NCI-H524 treated with DMSO at 0.1 percent for 48 hours (cell line): ENCODE measurements at regions not wholly inside any gene's neighbourhood (a gene's known extent, or its start where the extent isn't known, plus 50 kb on each side); places are given as distances from the start of the nearest gene placed in this dataset.

Source experiments
- DNase-seq: peaks from one replicate; lab custom pipeline; 2025; lab: John Stamatoyannopoulos, UW

DNA sequence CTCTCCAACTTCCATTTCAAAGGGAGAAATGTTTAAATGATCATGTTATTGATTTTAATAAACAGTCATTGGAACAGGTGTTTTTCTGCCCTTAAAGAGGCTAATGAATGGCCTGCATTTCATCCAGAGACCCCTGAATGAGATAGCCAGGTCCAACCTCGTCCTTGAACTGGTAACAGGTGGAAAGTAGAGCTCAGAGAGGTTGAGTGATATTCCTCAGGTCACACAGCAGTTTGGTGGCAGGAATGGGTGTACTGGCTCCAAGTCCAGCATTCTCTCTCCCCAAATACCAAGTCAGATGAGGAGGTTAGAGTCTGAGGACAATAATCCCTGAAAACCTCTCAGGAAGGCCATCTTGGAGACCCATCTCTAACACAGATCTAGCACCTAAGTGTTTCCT is 81.7 kb upstream of the ANO1 start:
- no peak for DNase-seq

DNA sequence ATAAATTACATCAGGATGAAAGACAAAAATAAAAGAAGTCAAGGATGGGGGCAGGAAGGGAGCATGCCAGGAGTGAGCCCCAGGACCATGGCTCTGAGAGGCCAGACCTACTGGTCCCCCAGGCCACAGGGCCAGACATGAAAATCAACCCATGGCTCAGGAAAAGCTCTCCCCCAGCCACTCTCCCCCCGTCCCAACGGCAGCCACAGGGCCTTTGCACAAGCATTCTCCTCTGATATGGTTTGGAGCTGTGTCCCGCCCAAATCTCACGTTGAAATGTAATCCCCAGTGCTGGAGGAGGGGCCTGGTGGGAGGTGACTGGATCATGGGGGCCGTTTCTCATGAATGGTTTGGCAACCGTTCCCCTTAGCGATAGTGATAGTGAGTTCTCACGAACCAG is 80.8 kb upstream of the ANO1 start:
- no peak for DNase-seq

DNA sequence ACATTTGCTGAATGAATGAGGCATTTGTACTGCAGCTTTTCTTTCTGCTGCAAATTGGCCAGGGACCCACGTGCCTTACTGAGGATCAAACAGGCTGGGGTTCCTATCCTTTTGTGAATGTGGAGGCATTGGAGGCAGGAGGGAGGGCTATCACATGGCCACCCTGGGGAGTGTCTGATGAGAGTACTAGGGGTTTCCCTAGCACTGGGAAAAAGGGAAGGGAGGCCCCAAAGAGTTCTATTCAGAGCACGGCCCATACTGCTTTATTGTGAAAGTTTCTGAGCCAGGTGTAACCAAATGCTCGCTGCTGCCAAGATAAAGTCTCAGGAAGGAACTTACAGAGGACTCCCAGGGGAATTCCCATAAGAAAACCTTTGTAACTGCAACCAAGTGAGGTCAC is 78.4 kb upstream of the ANO1 start:
- DNase-seq = no peak

DNA sequence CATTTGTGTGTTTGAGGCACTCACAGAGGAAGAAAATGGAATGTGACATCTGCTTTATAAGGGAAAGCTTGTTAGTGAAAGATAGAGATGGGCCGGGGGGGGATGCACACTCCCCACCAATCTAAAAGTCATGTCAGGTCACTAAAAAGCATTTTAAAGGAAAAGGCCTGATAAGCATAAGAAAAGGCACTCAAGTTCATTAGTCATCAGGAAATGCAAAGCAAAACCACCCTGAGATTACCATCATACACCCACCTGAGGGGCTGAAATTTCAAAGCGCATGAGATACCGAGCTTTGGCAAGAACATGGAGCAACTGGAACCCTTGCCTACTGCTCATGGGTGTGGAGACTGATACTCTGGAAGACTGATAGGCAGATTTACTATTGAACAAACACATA is 77.9 kb upstream of the ANO1 start:
- DNase-seq = no peak

DNA sequence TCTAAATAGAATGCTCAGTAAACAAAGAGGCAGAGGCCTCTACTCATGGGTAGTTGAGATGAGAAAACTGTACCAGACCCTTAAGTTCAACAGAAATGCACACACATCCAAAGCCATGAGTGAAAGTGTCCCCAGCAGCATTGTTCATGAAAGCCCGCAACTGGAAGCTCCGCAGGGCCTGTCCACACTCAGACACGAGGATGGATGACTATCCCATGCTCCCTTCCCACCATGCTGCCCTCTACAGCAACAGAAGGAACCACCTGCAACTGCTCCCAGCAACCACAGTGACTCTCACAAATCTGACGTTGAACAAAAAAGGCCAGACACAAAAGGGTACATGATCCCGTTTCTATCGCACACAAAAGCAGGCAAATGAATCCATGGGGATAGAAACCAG is 76.9 kb upstream of the ANO1 start:
- DNase-seq = no peak

DNA sequence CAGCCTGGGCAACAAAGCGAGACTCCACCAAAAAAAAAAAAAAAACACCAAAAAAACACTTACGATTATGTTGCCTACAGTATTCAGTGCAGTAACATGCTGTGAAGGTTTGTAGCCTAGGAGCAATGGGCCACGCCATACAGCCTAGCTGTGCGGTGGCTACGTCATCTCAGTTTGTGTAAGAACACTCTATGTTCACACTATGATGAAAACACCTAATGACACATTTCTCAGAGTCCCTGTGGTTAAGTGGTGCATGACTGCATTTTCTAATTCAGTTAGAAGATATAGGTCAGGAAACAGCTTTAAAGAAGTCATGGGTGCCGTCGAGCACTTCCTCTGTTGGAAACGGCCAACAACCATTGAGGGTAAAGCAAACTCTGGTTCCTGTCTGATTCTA is 75.7 kb upstream of the ANO1 start:
- no peak for DNase-seq

DNA sequence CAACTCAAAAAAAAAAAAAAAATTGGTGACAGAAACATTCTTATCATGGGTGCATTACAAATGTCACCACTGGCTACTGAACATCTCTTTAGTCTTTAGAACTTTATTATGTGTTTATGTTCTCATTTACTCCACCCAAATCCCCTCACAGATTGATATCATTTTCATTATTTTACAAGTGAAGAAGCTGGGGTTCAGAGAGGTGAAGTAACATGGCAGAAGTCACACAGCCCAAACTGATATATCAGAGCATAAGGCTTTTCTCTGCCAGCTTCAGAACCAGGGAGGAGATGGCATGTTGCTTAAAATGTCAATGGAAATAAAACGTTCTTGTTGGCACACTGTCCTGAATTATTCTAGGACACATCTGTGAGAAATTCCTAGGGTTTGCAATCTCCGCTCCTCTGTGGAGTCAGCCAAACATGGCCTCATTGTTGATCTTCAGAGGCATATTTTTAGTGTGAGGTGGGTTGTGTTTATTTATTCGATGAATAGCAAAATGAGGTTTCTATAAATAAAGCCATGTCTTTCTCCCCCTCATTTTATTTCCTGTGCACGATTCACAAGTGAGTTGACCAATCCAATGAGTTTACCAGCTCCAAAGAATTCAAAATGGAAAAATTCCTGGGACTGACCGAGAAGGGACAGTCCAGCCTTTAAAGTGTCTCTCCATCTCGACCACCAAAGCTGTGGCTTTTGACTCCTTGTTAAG is 72.9 kb upstream of the ANO1 start:
- DNase-seq = no peak

DNA sequence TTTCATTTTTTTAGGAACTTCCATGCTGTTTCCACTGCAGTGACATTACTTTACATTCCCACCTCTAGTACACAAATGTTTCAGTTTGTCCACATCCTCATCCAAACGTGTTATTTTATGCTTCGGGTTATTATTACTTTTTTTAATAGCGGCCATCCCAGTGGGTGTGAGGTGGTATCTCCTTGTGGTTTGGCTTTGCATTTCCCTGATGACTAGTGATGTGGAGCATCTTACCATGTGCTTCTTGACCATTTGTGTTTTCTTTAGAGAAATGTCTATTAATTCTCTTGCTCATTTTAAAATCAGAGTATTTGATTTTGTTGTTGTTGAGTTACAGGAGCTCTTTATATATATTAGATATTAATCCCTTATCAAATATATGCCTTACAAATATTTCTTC is 70.3 kb upstream of the ANO1 start:
- DNase-seq = no peak

DNA sequence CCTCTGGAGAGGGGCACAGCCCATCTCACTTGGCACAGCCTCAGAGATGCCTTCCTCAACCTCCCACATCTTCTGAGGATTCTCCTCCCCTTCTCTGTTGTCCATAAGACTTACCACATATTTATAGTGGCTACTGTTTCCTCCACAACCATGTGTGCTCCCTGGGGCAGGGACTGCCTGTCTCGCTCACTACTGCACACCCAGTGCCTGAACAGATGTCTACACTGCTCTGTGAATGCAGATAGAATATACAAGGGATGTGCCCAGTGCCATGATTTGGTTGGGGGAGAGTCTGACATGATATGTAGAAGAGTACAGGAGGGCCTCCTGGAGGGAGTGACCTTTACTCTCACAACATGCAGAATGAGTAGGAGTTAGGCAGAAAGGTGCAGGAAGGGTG is 67.3 kb upstream of the ANO1 start:
- DNase-seq = no peak

DNA sequence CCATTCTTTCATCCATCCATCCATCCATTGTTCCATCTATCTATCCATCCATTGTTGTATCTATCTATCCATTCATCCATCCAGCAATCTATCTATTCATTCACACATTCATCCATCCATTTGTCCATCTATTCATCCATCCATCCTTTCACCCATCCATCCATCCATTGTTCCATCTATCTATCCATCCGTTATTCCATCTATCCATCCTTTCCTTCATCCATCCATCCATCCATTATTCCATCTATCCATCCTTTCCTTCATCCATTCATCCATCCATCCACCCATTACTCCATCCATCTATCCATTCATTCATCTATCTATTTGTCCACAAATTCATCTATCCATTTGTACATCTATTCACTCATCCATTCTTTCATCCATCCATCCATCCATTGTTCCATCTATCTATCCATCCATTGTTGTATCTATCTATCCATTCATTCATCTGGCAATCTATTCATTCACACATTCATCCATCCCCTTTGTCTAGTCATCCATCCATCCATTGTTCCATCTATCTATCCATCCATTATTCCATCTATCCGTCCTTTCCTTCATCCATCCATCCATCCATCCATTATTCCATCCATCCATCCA is 65.9 kb upstream of the ANO1 start:
- DNase-seq = no peak

DNA sequence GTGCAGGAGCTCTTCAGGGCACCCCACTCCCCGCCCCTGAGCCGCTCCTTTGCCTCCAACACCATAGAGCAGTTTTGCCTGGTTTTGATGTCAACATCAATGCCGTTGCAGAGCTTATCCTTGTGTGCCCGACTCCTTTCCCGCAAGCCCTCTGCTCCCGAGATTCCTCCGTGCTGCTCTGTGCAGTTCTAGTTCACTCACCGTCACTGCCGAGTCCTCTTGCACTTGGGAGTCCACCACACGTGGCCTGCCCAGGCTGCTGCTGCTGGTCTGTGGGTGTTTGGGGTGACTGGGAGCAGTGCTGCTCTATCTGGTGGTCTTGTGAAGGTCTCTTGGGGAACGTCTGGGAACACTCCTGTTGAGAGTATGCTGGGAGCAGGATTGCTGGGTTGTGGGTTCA is 63.8 kb upstream of the ANO1 start:
- DNase-seq = no peak

DNA sequence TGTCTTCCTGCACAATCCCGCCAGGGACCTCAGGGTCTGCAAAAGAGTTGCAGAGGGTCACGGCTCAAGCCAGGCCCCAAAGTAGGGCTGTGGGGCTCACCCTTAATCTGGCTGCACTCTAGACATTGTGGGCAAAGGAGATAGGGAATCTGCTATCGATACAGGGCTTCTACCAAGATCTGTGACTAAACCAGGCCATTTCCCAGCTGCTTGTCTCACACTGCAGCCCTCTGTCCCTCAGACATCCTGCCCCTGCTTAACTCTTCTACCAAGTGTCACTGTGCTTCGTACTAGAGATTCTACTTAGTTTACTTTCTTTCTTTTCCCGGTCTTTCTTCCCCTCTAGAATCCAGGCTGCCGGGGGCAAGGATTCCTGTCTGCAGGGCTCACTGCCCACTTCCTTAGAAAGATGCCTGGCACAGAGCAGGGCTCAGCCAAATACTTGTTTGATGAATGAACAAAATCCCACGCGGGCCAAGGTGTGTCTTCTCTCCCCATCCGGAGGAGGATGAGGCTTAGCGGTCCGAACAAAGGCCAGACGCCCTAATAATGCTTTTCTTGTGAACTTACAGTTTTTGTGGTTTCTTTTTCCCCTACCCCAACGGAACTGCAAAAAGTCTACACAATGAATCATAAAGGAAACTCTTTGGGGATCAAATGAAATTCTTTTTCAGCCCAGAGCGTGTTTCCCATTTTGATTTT is 61.3 kb upstream of the ANO1 start:
- no peak for DNase-seq

DNA sequence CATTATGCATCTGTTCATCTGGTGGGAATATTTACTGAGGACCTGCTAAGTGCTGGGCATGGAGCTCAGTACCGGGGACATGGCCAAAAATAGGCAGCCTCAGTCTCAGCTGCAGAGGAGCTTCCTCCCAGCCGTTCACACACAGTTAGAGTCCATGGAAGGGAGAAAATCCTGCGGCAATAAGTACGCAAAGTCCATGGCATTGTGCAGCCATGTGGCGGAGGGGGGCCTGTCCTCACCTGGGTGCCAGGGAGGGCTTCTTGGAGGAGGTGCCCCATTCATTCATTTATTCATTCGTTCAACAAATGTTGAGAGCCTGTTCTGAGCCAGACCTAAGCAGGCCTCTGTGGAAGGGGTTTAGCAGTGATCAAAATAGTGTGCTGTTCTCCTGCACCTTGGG is 59.3 kb upstream of the ANO1 start:
- DNase-seq = no peak

DNA sequence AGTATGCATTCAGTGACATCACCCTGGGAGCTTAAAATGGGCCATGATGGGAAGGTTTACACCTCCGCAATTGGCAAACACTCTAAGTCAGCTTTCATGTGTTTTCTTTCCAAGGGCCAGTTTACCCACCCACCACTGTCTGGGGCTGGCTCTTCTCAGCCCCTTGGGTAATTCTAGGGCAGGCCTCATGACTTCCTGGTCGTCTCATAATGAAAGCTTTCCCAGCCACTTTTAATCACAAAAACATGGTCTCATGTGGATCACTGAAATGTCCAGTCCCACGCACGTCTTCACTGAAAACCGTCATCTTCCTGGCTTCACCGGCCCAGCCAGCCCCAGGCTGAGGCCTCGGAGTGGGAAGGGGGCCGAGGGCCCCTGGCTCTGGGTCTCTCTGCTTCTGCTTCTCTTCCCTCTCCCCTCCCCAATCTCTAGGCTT is 58.5 kb upstream of the ANO1 start:
- no peak for DNase-seq

DNA sequence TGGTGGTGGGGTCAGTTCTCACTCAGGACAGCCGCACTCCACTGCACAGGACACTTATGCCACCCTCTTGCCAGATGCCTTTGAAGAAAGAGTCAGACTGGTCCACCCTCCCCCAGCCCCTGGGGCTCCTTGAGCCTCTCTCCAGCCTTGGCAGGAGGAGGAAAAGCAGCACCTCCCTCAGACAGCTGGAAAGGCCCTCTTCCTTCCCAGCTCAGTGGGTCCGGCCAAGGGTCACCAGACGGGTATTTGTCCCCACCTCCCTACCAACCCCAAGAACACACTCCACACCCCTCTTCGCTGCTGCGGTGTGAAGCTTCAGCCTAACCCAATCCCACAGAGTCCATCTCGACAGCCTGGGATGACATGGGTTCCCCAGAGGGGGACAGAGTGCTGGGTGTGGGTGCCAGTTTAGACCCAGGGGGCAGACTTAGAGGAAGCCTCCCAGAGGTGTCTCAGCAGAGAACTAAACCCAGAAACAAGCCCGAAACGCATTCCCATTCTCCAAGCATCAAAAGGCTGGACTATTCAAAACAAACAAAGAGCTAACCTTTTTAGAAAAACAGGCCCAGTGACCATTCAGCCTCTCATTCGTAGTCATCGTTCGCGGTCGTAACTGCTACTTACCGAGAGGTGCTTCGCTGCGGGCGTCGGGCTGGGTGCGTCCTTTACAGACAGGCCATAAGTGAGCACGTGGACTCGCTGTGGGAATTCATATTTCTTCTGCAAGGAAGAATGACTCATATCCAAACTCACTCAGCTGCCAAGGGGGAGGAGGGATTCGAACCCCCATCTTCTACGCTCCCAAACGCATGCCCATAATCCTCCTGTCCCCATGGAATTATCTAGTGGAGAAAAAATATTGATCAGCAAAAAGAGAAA is 57.5 kb upstream of the ANO1 start:
- no peak for DNase-seq

DNA sequence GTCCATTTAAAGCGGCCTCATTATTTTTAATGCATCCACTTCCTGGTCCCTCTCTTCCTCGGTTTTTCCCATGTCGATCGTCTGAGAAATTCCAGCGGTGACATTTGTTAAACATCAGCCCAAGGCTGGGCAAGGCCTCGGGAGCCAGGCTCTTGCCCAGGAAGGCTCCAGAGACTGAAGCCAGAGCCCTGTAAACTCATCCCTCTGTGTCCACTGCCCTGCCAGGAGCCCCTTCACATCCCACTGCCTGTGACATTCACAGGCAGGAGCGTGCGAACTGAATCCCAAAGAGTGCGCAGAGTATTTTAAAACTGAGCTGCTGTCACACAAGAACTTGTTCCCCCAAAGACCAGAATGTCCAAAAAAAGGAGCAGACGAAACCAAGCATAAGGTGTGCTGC is 56.5 kb upstream of the ANO1 start:
- no peak for DNase-seq

DNA sequence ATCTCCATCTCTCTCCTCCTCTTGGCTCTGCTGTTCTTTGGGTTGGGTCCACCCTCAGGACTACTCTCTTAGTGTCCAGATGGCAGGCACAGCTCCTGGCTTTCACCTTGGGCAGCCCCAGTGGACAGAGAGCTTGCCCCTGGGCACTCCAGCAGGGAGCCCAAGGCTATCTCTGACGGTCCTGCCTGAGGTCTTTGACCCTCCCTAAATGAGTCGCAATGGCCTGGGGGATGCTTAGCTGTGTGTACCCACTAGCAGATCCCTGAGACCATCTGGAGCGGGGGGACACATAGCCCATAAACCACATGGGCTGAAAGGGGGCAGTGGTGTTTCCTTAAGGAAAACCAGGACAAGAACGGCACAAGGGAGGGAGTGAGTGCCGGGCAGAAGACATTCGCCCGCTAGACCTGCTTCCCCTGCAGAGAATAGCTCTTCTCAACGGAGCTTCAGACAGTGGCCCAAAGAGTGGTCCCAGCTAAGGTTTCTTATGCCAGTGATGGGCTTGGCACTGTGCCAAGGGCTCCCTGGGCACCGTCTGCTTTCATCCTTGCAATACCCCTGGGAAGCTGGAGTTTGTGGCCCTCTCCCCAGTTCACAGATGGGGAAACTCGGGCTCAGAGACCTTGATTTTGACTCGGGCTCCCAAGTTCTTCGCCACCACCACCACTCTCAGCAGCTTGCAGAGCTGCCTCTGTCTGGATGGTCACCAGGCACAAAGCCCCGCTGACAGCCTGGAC is 53.9 kb upstream of the ANO1 start:
- no peak for DNase-seq

DNA sequence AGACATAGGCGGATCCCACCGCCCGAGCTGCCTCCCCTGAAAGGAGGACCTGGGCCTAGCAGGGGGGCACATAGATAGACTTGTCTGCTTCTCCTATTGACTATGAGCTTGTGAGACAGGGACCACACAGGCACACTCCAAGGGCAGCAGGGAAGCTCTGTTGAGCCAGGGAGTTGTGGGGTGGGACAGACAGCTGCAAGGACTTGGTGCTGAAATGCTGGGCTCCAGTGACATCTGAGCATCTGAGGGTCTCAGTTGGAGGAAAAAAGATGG is 53.4 kb upstream of the ANO1 start:
- DNase-seq = no peak

DNA sequence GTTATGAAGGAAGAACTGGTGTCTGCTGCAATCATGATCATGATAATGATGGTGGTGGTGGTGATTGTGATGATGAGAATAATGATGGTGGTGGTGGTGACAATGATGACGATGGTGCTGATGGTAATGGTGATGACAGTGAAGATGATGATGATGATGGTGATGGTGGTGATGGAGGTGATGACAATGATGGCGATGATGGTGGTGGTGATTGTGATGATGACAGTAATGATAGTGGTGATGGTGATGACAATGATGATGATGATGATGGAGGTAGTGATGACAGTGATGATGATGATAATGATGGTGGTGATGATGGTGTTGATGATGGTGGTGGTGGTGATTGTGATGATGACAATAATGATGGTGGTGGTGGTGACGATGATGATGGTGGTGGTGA is 52.8 kb upstream of the ANO1 start:
- DNase-seq = no peak

DNA sequence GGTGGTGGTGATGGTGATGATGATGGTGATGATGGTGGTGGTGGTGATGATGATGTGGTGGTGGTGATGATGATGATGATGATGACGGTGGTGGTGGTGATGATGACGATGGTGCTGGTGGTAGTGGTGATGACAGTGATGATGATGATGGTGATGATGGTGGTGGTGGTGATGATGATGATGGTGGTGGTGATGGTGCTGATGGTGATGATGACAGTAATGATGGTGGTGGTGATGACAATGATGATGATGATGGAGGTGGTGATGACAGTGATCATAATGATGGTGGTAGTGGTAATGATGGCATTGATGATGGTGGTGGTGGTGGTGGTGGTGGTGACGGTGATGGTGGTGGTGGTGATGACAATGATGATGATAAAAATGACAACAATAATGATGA is 52.1 kb upstream of the ANO1 start:
- DNase-seq = no peak

DNA sequence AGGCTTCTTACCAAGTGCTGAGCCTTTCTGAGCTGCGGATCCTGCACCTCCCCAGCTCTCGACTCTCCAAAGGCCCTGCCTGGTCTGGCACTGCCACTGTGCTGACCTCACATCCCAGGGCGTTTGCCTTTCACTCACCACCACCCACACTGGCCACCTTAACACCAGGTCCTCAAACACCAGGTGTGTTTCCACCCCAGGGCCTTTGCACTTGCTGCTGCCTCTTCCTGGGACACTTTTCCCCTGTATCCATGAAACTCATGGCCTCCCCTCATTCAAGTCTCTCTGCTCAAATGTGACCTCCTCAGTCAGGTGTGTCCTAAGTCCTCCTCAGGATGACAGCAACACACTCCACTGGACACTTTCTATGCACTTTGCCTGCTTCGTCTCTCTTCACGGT is 51.4 kb upstream of the ANO1 start:
- no peak for DNase-seq

DNA sequence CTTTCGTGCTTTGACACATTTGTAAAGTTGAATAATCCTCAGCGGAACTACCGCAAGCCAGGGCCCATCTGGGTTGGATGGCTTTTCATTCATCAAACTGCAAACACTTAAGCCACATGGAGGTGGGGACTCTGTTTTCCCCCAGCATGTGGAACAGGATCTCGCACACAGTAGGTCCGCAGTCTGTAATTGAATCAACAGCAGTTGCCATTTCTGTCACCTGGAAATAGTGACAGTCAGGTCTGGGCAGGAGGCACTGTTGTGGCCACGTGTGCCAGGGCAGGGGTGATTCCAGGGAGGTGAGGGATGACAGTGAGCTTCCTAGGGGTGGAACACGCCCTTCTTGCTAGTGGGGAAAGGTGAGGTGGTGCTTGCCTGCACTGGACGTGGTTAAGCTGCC is 50.7 kb upstream of the ANO1 start:
- DNase-seq = no peak
